ENCODE measurements at regions not wholly inside any gene's neighbourhood (a gene's known extent, or its start where the extent isn't known, plus 50 kb on each side); places are given as distances from the start of the nearest gene placed in this dataset.

GRCh38 chr3:150291515-150291914 lies 116.6 kb upstream of the TSC22D2 start:
- Histone ChIP-seq H3K4me2 (no peak overlapping the region), H3K36me3 (ENCODE audit: insufficient read depth) (no peaks in the 10 kb centered on the region), H3K27me3 (ENCODE audit: insufficient read depth, low read depth) (no peaks in the 10 kb centered on the region), H3K9ac (no peak overlapping the region), H2AFZ (ENCODE audit: low read depth) (no peak overlapping the region), H4K20me1 (ENCODE audit: insufficient read depth) (no peaks in the 10 kb centered on the region), H3K79me2 (ENCODE audit: insufficient read depth, low read depth) (no peaks in the 10 kb centered on the region), H3K27ac (no peak overlapping the region), H3K4me3 (IDR thresholded peaks at IDR 0.05; ENCODE audit: insufficient read depth, low read depth, low read length) (no peak overlapping the region), H3K4me1 (ENCODE audit: low read depth, poor library complexity, severe bottlenecking) (no peaks in the 10 kb centered on the region)
- no peak for TF ChIP-seq CTCF (conservative IDR thresholded peaks at IDR 0.05; ENCODE audit: low read depth, low read length)

GRCh38 chr3:150286390-150287147 lies 121.5 kb upstream of the TSC22D2 start:
- Histone ChIP-seq H3K79me2 (ENCODE audit: insufficient read depth, low read depth) (no peaks in the 10 kb centered on the region), H3K4me1 (ENCODE audit: low read depth, poor library complexity, severe bottlenecking) (no peaks in the 10 kb centered on the region), H3K36me3 (ENCODE audit: insufficient read depth) (no peaks in the 10 kb centered on the region), H4K20me1 (ENCODE audit: insufficient read depth) (no peaks in the 10 kb centered on the region), H3K4me3 (IDR thresholded peaks at IDR 0.05; ENCODE audit: insufficient read depth, low read depth, low read length) (no peak overlapping the region), H3K27ac (no peak overlapping the region), H3K27me3 (ENCODE audit: insufficient read depth, low read depth) (no peaks in the 10 kb centered on the region), H3K9ac (no peak overlapping the region), H2AFZ (ENCODE audit: low read depth) (no peak overlapping the region), H3K4me2 (no peak overlapping the region)
- TF ChIP-seq CTCF (conservative IDR thresholded peaks at IDR 0.05; ENCODE audit: low read depth, low read length): peak; percentile 82

- Histone ChIP-seq H3K79me2 (ENCODE audit: insufficient read depth, low read depth) (no peaks in the 10 kb centered on the region), H3K4me1 (ENCODE audit: low read depth, poor library complexity, severe bottlenecking) (no peaks in the 10 kb centered on the region)
- TF ChIP-seq CTCF (conservative IDR thresholded peaks at IDR 0.05; ENCODE audit: low read depth, low read length): no peak
Observed at GRCh38 chr3:150285601-150286000, 122.5 kb upstream of the TSC22D2 start.

GRCh38 chr3:150278843-150279381 lies 129.2 kb upstream of the TSC22D2 start:
- Histone ChIP-seq H3K27me3 (ENCODE audit: insufficient read depth, low read depth) (no peaks in the 10 kb centered on the region), H3K79me2 (ENCODE audit: insufficient read depth, low read depth) (no peaks in the 10 kb centered on the region), H3K36me3 (ENCODE audit: insufficient read depth) (no peaks in the 10 kb centered on the region), H3K27ac (no peak overlapping the region), H3K4me3 (IDR thresholded peaks at IDR 0.05; ENCODE audit: insufficient read depth, low read depth, low read length) (no peak overlapping the region), H2AFZ (ENCODE audit: low read depth) (no peak overlapping the region), H3K4me1 (ENCODE audit: low read depth, poor library complexity, severe bottlenecking) (no peaks in the 10 kb centered on the region), H3K9ac (no peak overlapping the region), H3K4me2 (no peak overlapping the region), H4K20me1 (ENCODE audit: insufficient read depth) (no peaks in the 10 kb centered on the region)
- TF ChIP-seq CTCF (conservative IDR thresholded peaks at IDR 0.05; ENCODE audit: low read depth, low read length): no peak

More at GRCh38 chr3:150285601-150286000, 122.5 kb upstream of the TSC22D2 start:
- H3K27me3 ChIP-seq (ENCODE audit: insufficient read depth, low read depth): no peaks in the 10 kb centered on the region
- H4K20me1 ChIP-seq (ENCODE audit: insufficient read depth): no peaks in the 10 kb centered on the region
- no peaks in the 10 kb centered on the region for H3K36me3 ChIP-seq (ENCODE audit: insufficient read depth)
- no peak overlapping the region for H2AFZ ChIP-seq (ENCODE audit: low read depth)
- H3K4me3 ChIP-seq (IDR thresholded peaks at IDR 0.05; ENCODE audit: insufficient read depth, low read depth, low read length): no peak overlapping the region
- no peak overlapping the region for H3K9ac ChIP-seq
- H3K27ac ChIP-seq: no peak overlapping the region
- no peak overlapping the region for H3K4me2 ChIP-seq

Data from KMS-11 (cell line).